GM19452 (cell line): ENCODE measurements at regions not wholly inside any gene's neighbourhood (a gene's known extent, or its start where the extent isn't known, plus 50 kb on each side); places are given as distances from the start of the nearest gene placed in this dataset.
"Not testable (repeated sequence)": the region's sequence is repeated elsewhere in the genome, so short reads cannot be mapped to it uniquely, and the experiment has no call there.

Experiments used
- ATAC-seq: cut with Tn5 transposase; IDR thresholded peaks from one replicate; pipeline ENCODE4 v1.9.1; 2021; ENCODE audit not compliant: unreplicated experiment

DNA sequence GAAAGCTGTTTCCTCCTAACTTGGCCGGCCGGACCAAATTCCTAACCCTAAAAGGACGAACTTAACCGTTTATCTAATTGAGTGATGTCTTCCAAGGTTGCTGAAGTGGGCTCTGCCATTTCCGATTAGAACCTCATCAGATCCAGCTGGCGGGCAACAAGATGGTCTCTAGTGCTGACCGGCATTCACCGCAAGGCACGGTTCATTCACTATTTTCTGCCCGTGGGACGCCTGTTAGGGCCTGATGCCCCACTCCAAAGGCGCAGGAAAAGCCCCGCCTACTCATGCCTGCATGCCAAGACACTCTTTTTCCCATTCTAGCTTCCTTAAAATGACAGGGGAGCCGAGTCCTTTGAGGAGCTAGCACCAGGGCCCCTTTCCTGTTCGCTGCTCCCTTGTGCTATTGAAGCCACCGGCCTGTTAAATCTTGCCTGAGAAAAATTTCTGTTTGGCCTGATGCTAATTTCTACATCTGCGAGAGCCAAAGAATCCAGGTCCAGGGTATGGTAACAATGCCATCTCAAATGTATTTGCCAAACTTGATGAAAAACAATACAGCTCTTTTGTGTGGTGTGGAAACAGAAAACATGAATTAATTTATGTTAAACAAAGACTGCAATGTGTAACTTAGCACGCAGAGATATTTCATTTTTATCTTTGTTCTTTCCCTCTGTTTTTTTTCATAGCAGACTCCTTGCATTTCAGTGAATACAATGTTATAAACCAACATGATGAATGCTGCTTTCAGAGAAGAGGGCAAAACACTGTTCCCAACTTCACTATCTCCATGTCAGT is 1071.2 kb upstream of the USP15 start:
- no peak for ATAC-seq

DNA sequence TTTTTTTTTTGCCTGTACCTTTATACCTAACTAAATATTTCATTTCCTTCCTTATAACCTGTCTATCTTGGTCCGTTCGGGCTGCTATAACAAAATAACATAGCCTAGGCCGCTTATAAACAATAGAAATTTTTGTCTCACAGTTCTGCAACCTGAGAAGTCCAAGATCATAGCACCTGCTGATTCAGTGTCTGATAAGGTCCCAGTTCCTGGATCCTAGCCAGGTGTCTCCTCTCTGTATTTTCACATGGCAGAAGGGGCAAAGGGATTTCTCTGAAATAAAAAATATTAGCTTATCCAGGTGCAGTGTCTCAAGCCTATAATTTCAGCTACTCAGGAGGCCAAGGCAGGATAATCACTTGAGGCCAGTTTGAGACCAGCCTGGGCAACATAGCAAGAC is 1046.6 kb upstream of the USP15 start:
- no peak for ATAC-seq

DNA sequence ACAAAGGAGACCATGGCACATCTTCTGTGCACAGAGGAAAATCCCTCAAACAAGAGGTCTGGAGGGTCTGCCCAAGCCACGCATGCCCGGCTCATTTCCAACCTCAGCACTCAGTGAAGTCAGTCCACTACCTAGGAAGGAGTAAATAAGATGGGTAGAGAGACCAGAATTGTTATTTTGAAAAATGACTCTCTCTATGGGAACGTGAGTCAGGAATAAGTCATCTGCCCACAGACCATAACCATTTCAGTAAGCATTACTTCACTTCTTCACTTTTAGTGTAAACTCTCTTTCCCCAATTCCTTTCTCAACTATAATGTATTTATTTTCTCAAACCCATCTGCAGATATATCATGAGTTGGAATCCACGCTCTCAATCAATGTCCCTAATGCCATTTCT is 1039.9 kb upstream of the USP15 start:
- ATAC-seq: no peak

DNA sequence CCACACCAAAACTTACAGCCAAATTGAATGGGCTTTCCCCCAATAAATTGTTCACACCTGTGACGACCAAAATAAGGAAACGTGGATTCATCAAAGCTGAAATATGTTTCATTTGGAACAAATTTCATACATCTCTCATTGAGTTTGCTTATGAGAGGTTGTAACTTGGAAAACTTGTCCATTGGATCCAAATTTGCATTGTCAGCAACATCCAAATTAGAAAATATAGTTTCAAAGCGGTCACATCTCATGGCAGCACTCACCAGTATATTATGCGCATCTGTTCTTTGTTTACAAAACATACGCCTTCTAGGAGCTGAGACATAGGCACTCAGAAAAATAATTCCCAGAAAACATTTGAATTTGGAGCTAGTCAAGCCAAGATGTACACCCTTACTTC is 1028.2 kb upstream of the USP15 start:
- ATAC-seq: no peak

DNA sequence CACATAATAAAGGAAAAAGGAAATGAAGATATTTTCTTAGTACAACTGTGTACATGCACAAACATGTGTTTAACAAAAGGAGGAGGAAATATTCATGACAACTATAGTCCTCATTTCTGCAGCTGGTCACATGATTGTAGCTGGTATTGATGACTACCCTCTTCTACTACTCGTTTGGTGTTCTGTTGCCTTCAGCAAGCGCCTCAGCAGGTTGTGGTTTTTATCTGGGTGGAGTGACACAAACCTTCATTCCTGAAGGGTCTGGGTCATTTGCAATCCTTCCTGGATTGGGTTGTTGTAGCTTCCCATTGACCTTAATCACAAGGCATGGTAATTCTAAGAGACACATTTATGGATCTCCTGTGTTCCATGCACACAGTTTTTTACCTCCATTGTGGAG is 1009.9 kb upstream of the USP15 start:
- no peak for ATAC-seq

DNA sequence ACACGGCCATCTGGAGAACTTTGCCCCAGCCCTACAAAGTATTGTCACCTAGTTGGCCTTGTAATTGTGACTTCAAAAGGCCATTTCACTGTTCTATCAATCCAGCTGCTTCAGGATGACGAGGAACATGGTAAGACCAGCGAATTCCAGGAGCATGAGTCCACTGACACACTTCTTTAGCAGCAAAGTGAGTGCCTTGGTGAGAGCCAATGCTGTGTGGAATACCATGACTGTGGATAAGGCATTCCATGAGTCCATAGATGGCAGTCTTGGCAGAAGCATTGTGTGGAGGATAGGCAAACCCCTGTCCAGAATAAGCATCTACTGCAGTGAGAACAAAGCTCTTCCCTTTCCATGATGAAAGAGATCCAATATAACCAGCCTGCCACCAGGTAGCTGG is 1009.1 kb upstream of the USP15 start:
- no peak for ATAC-seq

DNA sequence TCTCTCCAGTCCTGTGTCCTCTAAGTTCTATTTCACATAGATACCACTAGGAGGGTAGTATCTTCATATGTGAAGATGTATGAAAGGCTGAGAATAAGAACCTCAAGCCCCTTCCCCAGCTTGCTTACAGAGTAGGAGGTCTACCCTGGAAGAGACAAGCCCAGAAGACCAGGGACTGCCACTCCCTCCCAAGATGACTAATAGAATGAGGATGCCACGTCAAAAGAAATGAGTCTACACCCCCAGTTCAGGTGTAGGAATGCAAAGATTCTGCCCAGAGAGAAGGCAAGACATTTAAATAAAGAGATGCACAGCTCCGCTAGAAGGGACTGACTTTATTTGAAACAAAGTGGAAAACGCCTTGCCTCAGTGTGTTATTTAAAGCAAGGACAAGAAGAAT is 1006.0 kb upstream of the USP15 start:
- ATAC-seq: no peak

DNA sequence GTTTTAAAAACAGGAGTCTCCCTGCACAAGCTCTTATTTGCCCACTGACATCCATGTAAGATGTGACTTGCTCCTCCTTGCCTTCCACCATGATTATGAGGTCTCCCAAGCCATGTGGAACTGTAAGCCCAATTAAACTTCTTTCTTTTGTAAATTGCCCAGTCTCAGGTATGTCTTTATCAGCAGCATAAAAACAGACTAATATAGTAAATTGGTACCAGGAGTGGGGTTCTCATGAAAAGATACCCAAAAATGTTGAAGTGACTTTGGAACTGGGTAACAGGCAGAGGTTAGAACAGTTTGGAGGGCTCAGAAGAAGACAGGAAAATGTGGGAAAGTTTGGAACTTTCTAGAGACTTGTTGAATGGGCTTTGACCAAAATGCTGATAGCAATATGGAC is 995.9 kb upstream of the USP15 start:
- ATAC-seq: not testable (repeated sequence)

DNA sequence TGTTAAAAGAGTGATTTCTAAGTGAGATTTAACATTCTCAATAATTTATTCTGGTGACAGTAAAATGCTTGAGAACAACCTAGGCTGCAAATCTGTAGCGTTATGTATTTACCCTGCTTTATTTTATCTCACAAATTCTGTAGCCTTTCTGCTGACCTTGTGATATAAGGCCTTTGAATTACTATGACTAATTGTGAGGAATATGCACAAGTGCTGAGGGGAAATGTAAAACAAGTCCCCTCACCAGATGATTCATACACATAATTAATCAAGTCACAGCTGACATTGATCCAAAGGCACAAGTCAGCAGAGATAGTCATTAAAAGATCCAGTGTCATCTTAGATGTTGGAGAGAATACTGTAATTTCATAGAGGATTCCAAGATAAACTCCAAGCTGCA is 992.7 kb upstream of the USP15 start:
- no peak for ATAC-seq

DNA sequence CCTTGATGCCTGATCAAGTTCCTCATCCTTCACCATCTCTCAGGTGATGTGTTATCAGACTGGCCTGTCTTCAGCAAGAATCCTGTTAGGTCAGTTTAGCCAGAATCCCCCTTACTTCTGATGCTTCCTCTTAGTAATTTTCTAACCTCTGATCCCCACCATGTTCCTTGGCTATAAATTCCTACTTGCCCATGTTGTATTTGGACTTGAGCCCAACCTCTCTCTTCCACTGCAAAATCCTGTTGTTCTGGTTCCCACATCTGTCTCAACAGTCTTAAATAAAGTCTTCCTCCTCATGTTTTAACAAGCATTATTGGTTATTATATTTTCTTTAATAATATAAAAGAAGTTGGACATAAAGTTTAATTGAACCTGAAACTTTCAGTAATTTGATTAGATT is 987.8 kb upstream of the USP15 start:
- ATAC-seq: no peak

DNA sequence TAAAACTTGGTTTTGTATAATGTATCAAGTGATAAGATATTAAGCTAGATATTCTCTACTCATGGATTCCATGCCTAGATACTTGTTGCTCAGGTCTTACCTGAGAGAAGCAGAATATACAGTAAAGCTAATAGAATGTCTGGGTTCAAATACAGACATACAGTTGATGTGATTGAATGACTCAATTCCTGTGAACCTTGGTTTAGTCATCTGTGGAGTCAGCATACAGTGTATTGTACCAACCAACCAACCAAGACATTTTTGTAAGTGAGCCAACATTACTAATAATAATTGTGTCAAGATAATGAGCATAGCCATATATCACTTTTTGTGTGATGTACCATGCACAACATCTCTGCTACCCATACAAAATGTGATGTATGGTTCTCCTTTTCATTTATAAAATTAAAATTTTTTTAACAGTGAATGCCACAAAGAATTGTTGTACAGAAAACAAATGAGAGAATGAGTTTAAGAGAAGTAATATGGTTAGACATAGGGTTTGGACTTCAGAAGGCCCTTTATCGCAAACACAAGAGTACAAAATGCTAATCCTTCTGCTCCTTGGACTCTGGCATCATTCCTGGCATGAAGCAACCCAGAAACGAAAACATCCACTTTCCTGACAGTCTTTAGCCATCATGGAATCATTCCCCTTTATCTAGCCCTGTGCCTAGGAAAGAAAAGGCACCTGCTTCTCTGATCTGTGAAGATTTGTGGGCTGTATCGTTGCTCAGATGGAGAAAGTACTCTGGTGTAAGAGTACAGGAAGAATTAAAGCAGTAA is 977.2 kb upstream of the USP15 start:
- ATAC-seq: no peak

DNA sequence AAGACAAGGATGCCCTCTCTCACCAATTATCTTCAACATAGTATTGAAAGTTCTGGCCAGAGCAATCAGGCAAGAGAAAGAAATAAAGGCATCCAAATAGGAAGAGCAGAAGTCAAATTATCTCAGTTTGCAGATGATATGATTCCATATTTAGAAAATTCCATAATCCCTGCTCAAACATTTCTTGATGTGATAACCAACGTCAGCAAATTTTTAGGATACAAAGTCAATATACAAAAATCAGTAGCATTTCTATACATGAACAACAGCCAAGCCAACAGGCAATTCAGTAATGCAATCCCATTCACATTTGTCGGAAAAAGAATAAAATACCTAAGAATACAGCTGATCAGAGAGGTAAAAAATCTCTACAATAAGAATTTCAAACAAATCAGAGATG is 969.7 kb upstream of the USP15 start:
- ATAC-seq: no peak

DNA sequence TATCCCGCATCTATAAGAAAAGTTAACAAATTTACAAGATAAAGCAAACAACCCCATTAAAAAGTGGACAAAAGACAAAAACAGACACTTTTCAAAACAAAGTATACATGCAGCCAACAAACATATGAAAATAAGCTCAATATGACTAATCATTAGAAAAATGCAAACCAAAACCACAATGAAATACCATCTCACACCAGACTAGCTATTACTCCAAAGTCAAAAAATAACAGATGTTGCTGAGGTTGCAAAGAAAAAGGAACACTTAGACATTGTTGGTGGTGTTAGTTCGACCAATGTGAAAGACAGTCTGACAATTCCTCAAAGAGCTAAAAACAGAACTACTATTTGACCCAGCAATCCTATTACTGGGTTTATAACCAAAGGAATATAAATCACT is 968.6 kb upstream of the USP15 start:
- no peak for ATAC-seq

DNA sequence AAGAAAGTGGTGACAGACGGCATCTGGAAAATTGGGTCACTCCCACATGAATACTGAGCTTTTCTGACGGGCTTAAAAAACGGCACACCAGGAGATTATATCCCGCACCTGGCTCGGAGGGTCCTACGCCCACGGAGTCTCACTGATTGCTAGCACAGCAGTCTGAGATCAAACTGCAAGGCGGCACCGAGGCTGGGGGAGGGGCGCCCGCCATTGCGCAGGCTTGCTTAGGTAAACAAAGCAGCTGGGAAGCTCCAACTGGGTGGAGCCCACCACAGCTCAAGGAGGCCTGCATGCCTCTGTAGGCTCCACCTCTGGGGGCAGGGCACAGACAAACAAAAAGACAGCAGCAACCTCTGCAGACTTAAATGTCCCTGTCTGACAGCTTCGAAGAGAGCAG is 966.2 kb upstream of the USP15 start:
- not testable (repeated sequence) for ATAC-seq

DNA sequence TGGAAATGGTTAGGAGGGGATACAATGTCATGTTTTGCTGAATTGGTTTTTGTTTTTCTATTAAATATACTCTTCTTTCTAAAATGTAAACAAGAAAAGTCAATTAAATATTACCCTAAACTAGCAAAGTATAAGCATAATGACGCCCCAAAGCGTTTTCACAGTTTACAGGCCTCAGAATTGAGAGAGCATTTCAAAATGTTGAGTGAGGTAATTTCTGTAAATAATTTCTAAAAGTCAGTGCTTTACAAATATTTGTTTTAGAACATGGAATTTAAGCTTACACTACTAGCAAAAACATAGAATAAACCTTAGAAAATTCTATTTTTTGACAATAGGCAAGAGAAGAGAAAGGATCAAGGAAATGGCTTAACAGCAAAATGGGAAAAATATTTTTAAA is 958.4 kb upstream of the USP15 start:
- ATAC-seq: no peak

DNA sequence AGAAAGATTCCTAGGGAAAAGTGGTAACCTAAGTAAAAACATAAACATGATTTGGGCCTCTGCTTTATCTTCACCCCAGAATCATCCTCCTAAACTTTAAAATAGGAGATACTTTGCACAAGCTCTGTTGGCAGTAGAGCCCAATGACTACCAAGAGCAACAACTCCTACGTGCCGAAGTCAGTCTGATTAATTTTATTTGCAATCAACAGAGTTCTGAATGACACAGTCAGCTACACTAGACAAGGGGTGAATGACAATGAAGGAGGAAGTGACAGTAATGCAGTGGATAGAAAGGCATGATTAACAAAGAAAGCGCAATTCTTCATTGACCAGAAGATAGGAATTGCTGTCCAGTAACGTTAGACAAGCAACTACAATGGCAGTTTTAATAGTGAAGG is 957.9 kb upstream of the USP15 start:
- no peak for ATAC-seq

DNA sequence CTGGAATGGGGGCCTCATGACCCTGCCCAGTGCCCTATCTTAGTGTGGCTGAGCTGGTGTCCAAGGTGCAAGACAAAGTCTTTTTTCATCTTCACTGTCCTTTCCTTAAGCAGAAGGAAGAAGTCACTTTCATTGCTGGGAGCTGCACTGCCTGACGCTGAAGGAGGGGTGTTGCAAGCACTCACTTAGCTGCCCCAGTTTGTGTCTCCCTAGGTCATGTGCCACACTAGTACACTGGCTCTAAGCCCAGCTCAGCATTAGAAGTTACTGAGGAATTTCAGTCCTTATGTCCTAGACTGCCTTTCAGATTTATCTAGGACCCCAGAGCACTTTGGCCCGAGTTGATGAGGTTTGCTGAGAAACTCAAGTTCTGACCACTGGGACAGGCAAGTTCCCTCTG is 952.0 kb upstream of the USP15 start:
- no peak for ATAC-seq

DNA sequence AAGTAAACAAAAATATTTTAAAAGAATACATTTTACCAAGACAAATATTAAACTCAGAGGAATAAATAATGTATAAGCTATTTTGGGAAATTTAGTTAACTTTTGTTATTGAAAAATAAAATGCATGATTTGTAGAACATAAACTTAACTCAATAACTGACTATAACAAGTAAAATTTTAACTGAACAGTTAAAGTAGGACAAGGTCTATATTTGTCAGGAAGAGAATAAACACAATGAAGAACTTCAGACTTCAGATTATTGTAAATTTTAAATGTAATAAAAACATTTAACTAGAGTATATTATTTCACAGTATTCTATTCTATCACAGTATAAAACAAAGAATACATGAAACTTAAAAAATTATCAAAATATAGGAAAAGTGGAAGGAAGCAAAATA is 948.8 kb upstream of the USP15 start:
- ATAC-seq: no peak

DNA sequence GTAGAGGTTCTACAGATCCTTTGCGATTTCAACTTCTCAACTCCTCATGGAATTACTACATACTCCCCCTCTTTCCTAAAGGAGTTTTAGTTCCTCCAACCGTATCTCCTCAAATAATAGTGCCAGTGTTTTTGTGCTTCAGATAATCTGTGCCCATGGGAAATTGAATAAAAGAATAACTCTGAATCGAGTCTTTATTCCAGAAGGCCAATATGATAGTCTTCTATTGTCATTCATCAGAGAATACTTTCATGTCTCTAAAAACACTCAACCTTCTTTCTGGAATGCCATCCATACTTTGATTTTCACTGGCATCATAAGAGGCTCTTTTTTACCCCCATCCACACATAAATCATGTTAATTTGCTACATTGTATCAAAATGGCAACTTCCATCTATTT is 911.3 kb upstream of the USP15 start:
- ATAC-seq: no peak

DNA sequence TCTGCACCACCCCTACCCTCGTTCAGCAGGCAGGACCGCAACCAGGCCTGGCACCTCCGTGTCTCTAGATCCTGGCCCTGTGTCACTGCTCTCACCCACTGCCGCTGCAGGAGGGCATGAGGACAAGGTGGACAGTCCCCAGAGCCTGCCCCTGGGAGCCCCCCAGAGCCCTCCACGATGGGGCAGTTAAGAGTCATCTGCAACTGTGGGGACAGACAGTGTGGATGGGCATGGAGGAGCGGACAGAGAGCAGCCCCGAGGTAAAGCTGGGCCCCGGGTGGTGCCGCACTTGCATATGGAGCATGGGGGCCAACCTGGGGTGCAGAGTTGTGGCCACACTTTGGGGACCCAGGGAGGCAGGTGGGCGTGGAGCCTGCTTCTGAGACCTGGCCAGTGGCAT is 905.1 kb upstream of the USP15 start:
- ATAC-seq: no peak

DNA sequence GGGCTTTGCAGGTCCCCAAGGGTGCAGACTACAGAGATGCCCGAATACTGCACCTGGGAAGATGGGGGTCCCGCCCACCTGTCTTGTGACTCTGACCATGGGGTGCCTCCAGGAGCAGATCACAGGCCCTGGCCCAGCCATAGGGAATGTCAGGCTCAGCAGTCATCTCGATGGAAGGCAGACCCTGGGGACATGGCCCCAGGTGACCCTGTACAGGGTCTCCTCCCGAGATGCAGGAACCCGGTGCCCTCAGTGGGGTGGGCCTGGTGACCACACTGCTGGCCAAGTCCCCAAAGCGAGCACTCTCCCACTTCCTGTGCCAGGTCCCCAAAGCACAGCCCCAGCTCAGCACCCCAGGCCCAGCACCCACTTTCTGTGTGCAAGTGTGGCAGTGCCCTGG is 903.7 kb upstream of the USP15 start:
- no peak for ATAC-seq

DNA sequence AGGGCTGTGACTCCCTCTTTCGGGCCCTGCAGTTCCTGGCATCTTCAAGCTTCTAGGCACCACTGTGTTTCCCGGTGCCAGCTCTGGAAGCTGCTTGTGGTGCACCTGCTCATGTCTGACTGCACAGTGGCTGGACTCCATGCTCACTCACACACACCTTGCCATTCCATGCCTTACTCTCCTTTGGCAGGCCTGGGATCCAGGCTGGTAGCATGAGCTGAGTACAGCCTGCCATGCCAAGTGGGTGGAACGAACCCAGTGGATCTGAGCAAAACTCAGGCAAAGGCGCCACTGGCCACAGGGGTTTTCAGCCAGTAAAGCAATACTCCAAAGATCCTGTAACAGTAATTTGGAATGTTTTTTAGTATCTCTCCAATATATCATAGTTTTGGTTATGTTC is 902.7 kb upstream of the USP15 start:
- ATAC-seq: no peak

DNA sequence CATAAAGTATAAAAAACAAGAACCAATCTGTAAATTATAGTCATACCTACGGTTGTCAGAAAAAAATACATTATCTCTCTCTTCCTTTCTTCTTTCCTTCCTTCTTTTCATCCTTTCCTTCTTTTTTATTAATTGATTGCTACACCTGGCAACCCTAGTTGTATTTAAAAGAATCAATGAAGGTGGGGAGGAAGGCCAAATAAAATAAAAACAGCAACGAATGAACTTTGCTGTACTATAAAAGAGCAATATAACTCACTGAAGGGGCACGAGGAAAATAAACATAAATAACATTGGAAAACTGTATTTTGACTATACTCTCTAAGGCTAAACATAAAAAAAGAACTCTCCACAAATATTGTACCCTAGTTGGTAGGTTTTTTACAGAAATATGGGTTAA is 898.2 kb upstream of the USP15 start:
- ATAC-seq: no peak
